ENCODE measurements at regions not wholly inside any gene's neighbourhood (a gene's known extent, or its start where the extent isn't known, plus 50 kb on each side); places are given as distances from the start of the nearest gene placed in this dataset.

DNA sequence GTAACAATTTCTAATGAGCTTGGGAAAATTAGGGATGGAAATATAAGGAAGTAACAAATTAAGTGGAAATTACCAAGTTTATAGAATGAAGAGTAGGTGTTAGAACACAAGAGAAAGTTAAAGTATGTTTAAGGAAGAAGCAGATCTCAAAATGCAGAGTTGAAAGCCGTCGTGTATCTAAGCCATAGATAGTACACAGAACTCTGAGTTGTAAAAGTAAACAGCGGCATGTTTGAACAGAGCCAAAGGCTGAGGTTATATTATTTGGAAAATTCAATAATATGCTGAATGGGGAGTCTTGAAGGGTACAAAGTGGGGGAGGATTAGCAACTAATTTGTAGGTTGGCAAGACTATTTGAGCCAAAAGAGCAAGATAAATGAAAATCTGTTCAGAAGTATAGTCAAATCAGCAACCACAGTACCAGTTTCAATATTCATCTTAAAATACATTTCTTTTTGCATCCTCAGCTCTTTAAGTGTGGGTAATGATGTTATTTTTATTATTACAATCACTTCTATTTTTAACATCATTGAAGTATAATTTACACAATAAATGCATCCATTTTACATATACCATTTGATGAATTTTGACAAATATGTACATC, 594.8 kb upstream of the ANO3 start:
- H3K4me1 Mint-ChIP-seq = no peaks in the 10 kb centered on the region
- peaks cover 2% of the 10 kb centered on the region; the same call in 1 of the 2 replicates for H3K36me3 Mint-ChIP-seq
- peaks cover 5% of the 10 kb centered on the region for H3K9me3 Mint-ChIP-seq
- no peaks in the 10 kb centered on the region for H3K27me3 Mint-ChIP-seq (ENCODE audit: low read depth)
- no peak for ATAC-seq
- no peak overlapping the region for H3K27ac Mint-ChIP-seq
- ChIA-PET POLR2A (no interaction called here), CTCF (no interaction called here)
- no peak overlapping the region for H3K4me3 Mint-ChIP-seq
- DNase-seq (ENCODE audit: low spot score) = no peak
- TF ChIP-seq, protein P1, sequence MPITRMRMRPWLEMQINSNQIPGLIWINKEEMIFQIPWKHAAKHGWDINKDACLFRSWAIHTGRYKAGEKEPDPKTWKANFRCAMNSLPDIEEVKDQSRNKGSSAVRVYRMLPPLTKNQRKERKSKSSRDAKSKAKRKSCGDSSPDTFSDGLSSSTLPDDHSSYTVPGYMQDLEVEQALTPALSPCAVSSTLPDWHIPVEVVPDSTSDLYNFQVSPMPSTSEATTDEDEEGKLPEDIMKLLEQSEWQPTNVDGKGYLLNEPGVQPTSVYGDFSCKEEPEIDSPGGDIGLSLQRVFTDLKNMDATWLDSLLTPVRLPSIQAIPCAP (CRISPR knock-in tag; IDR thresholded peaks at IDR 0.05) = no peak
- TF ChIP-seq, protein P2, sequence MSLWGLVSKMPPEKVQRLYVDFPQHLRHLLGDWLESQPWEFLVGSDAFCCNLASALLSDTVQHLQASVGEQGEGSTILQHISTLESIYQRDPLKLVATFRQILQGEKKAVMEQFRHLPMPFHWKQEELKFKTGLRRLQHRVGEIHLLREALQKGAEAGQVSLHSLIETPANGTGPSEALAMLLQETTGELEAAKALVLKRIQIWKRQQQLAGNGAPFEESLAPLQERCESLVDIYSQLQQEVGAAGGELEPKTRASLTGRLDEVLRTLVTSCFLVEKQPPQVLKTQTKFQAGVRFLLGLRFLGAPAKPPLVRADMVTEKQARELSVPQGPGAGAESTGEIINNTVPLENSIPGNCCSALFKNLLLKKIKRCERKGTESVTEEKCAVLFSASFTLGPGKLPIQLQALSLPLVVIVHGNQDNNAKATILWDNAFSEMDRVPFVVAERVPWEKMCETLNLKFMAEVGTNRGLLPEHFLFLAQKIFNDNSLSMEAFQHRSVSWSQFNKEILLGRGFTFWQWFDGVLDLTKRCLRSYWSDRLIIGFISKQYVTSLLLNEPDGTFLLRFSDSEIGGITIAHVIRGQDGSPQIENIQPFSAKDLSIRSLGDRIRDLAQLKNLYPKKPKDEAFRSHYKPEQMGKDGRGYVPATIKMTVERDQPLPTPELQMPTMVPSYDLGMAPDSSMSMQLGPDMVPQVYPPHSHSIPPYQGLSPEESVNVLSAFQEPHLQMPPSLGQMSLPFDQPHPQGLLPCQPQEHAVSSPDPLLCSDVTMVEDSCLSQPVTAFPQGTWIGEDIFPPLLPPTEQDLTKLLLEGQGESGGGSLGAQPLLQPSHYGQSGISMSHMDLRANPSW (CRISPR knock-in tag; conservative IDR thresholded peaks at IDR 0.05; ENCODE audit: low read depth) = no peak
- TF ChIP-seq, protein P3, sequence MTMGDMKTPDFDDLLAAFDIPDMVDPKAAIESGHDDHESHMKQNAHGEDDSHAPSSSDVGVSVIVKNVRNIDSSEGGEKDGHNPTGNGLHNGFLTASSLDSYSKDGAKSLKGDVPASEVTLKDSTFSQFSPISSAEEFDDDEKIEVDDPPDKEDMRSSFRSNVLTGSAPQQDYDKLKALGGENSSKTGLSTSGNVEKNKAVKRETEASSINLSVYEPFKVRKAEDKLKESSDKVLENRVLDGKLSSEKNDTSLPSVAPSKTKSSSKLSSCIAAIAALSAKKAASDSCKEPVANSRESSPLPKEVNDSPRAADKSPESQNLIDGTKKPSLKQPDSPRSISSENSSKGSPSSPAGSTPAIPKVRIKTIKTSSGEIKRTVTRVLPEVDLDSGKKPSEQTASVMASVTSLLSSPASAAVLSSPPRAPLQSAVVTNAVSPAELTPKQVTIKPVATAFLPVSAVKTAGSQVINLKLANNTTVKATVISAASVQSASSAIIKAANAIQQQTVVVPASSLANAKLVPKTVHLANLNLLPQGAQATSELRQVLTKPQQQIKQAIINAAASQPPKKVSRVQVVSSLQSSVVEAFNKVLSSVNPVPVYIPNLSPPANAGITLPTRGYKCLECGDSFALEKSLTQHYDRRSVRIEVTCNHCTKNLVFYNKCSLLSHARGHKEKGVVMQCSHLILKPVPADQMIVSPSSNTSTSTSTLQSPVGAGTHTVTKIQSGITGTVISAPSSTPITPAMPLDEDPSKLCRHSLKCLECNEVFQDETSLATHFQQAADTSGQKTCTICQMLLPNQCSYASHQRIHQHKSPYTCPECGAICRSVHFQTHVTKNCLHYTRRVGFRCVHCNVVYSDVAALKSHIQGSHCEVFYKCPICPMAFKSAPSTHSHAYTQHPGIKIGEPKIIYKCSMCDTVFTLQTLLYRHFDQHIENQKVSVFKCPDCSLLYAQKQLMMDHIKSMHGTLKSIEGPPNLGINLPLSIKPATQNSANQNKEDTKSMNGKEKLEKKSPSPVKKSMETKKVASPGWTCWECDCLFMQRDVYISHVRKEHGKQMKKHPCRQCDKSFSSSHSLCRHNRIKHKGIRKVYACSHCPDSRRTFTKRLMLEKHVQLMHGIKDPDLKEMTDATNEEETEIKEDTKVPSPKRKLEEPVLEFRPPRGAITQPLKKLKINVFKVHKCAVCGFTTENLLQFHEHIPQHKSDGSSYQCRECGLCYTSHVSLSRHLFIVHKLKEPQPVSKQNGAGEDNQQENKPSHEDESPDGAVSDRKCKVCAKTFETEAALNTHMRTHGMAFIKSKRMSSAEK (CRISPR knock-in tag; IDR thresholded peaks at IDR 0.05; ENCODE audit: borderline replicate concordance) = no peak
- TF ChIP-seq, protein P4, sequence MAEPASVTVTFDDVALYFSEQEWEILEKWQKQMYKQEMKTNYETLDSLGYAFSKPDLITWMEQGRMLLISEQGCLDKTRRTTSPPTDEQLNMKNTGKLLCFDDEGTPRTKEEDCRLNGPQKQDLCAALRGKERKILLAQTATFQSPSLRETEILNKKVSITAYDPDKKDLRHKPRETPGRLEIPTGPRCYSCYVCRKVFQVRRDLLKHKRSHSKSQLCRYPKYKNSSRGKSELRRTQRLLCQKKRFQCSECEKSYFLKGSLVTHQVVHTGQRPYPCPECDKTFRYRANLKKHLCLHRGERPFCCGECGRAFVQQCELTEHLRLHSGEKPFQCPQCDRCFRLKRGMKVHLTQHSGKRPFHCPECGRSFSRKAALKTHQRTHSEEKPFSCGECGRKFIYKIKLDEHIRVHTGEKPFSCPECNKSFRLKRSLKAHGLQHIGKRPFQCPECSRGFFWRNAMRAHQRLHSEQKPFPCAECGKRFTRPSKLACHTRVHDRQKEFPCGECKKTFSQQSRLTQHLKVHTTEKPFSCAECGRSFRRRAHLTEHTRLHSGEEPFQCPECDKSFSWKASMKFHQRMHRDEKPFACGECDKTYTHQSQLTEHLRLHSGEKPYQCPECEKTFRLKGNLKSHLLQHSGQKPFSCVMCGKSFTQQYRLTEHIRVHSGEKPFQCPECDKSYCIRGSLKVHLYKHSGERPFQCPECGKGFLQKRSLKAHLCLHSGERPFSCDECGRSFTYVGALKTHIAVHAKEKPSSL (CRISPR knock-in tag; conservative IDR thresholded peaks at IDR 0.05) = no peak
- TF ChIP-seq HMGA2 (CRISPR knock-in tag; IDR thresholded peaks at IDR 0.05) = no peak
- TF ChIP-seq FOXK1 (CRISPR knock-in tag; IDR thresholded peaks at IDR 0.05) = no peak
- TF ChIP-seq ETV6 (CRISPR knock-in tag; IDR thresholded peaks at IDR 0.05) = no peak
- TF ChIP-seq, protein P5, sequence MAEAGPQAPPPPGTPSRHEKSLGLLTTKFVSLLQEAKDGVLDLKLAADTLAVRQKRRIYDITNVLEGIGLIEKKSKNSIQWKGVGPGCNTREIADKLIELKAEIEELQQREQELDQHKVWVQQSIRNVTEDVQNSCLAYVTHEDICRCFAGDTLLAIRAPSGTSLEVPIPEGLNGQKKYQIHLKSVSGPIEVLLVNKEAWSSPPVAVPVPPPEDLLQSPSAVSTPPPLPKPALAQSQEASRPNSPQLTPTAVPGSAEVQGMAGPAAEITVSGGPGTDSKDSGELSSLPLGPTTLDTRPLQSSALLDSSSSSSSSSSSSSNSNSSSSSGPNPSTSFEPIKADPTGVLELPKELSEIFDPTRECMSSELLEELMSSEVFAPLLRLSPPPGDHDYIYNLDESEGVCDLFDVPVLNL (CRISPR knock-in tag; IDR thresholded peaks at IDR 0.05; ENCODE audit: borderline replicate concordance, low read depth) = no peak
- no peak for TF ChIP-seq GABPB1 (CRISPR knock-in tag; IDR thresholded peaks at IDR 0.05)
- TF ChIP-seq NFYB (CRISPR knock-in tag; conservative IDR thresholded peaks at IDR 0.05; ENCODE audit: low read depth) = no peak
- no peak for TF ChIP-seq JUN (CRISPR knock-in tag; IDR thresholded peaks at IDR 0.05)
- TF ChIP-seq TEAD1 (CRISPR knock-in tag; IDR thresholded peaks at IDR 0.05) = no peak
- TF ChIP-seq, protein P6, sequence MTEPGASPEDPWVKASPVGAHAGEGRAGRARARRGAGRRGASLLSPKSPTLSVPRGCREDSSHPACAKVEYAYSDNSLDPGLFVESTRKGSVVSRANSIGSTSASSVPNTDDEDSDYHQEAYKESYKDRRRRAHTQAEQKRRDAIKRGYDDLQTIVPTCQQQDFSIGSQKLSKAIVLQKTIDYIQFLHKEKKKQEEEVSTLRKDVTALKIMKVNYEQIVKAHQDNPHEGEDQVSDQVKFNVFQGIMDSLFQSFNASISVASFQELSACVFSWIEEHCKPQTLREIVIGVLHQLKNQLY (CRISPR knock-in tag; IDR thresholded peaks at IDR 0.05) = no peak
- TF ChIP-seq, protein P7, sequence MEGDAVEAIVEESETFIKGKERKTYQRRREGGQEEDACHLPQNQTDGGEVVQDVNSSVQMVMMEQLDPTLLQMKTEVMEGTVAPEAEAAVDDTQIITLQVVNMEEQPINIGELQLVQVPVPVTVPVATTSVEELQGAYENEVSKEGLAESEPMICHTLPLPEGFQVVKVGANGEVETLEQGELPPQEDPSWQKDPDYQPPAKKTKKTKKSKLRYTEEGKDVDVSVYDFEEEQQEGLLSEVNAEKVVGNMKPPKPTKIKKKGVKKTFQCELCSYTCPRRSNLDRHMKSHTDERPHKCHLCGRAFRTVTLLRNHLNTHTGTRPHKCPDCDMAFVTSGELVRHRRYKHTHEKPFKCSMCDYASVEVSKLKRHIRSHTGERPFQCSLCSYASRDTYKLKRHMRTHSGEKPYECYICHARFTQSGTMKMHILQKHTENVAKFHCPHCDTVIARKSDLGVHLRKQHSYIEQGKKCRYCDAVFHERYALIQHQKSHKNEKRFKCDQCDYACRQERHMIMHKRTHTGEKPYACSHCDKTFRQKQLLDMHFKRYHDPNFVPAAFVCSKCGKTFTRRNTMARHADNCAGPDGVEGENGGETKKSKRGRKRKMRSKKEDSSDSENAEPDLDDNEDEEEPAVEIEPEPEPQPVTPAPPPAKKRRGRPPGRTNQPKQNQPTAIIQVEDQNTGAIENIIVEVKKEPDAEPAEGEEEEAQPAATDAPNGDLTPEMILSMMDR (IDR thresholded peaks at IDR 0.05) = no peak
- TF ChIP-seq KAT7 (CRISPR knock-in tag; IDR thresholded peaks at IDR 0.05; ENCODE audit: borderline replicate concordance) = no peak
- no peak for TF ChIP-seq RELA (CRISPR knock-in tag; IDR thresholded peaks at IDR 0.05; ENCODE audit: borderline replicate concordance)
- TF ChIP-seq, protein P8, sequence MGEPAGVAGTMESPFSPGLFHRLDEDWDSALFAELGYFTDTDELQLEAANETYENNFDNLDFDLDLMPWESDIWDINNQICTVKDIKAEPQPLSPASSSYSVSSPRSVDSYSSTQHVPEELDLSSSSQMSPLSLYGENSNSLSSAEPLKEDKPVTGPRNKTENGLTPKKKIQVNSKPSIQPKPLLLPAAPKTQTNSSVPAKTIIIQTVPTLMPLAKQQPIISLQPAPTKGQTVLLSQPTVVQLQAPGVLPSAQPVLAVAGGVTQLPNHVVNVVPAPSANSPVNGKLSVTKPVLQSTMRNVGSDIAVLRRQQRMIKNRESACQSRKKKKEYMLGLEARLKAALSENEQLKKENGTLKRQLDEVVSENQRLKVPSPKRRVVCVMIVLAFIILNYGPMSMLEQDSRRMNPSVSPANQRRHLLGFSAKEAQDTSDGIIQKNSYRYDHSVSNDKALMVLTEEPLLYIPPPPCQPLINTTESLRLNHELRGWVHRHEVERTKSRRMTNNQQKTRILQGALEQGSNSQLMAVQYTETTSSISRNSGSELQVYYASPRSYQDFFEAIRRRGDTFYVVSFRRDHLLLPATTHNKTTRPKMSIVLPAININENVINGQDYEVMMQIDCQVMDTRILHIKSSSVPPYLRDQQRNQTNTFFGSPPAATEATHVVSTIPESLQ (CRISPR knock-in tag; IDR thresholded peaks at IDR 0.05) = no peak
- no peak for TF ChIP-seq RORB (CRISPR knock-in tag; IDR thresholded peaks at IDR 0.05)
